Fibroblast of mammary gland (primary cell): ENCODE measurements at regions not wholly inside any gene's neighbourhood (a gene's known extent, or its start where the extent isn't known, plus 50 kb on each side); places are given as distances from the start of the nearest gene placed in this dataset.

Source experiments
- DNase-seq: peaks from one replicate; pipeline ENCODE4 v3.0.0-alpha.2; 2010; ENCODE audit warnings: low read depth
- H3K4me3 ChIP-seq: 2 replicates; pipeline ENCODE4 v1.5.1; 2011; ENCODE audit warnings: low read depth, mild to moderate bottlenecking, low read length, moderate library complexity; ENCODE audit not compliant: control insufficient read depth
- TF ChIP-seq, protein P1 (sequence below): conservative IDR thresholded peaks from 2 replicates; pipeline ENCODE4 v1.5.1; 2011; ENCODE audit warnings: low read depth, low read length, inconsistent platforms; ENCODE audit not compliant: control insufficient read depth, insufficient read depth

DNA sequence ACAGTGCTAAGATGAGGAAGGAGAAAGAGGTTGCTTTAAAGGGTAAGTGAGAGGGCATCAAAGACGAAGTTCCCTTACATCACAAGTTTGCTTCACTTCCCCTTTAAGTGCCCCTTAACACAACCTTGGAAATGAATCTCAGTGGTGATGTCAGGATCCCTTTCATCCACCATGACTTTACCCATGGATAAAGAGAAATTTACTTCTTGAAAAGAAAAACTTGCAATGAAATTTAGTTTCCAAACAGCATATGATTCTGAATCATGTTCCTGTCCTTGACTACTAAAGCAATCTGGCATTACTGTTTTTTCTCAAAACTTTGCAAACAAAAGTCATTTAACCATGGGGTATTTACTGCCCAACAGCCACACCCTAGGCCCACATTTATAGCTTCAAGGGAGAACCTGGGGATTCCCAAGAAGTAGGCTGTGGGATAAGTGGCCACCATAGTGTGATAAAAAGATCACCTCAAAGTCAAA, 135.9 kb downstream of the ITGB8 start:
- DNase-seq, result no peak
- no peak overlapping the region for H3K4me3 ChIP-seq
- TF ChIP-seq, protein P1, sequence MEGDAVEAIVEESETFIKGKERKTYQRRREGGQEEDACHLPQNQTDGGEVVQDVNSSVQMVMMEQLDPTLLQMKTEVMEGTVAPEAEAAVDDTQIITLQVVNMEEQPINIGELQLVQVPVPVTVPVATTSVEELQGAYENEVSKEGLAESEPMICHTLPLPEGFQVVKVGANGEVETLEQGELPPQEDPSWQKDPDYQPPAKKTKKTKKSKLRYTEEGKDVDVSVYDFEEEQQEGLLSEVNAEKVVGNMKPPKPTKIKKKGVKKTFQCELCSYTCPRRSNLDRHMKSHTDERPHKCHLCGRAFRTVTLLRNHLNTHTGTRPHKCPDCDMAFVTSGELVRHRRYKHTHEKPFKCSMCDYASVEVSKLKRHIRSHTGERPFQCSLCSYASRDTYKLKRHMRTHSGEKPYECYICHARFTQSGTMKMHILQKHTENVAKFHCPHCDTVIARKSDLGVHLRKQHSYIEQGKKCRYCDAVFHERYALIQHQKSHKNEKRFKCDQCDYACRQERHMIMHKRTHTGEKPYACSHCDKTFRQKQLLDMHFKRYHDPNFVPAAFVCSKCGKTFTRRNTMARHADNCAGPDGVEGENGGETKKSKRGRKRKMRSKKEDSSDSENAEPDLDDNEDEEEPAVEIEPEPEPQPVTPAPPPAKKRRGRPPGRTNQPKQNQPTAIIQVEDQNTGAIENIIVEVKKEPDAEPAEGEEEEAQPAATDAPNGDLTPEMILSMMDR, result no peak

DNA sequence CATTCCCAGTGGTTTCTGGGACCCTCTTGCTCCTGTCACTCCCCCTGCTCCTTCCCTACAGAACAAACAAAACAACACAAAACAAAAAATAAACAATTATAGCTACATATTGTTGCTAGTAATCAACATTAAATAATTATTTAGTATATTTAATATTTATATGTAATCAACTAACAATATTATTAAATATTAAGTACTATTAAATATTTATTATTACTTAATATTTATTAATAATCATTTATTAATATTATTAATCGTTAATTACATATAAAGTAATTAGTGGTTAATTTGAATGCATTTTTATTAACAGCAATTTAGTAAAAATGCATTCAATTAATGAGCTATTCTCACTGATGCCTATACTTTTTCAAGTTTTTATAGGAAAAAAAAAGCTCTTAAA, 139.4 kb downstream of the ITGB8 start:
- H3K4me3 ChIP-seq, result no peak overlapping the region
- no peak for DNase-seq
- TF ChIP-seq, protein P1, result no peak

DNA sequence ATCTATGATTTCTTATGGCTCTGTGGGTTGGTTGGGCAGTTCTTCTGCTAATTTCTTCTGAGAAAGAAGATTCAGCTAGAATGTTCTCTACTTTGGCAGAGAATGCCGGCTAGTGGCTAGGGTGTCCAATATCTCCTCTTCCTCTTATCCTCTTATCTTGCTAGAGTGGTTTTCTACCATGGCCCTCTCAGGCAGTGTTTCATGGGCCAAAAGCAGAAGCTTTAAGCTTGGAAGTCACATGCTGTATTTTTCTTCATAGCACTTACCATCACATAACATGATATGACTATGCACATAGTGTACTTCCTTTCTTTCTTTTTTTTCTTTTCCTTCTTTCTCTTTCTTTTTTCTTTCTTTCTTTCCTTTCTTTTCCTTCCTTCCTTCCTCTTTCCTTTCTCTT, 140.0 kb downstream of the ITGB8 start:
- no peak for DNase-seq
- H3K4me3 ChIP-seq, result no peak overlapping the region
- TF ChIP-seq, protein P1, result no peak

DNA sequence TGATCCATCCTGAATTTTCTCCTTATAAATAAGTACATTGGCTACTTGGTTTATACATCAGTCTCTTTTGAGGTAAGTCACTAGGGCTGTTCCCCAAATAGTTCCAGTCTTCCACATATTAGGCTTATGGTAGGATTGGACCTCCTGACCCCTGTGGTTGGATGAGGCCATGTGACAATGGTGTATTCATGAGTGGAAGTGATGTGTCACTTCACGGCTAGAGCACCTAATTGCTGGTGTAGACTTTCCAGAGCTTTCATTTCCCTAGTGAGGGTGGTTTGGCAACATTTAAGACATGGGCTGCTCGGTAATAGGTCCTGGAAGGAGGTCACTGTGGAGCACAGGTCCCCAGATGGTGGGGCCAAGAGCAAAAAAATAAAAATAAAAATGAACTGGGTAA, 141.2 kb upstream of the ABCB5 start:
- TF ChIP-seq, protein P1, result no peak
- H3K4me3 ChIP-seq, result no peak overlapping the region
- DNase-seq, result no peak

DNA sequence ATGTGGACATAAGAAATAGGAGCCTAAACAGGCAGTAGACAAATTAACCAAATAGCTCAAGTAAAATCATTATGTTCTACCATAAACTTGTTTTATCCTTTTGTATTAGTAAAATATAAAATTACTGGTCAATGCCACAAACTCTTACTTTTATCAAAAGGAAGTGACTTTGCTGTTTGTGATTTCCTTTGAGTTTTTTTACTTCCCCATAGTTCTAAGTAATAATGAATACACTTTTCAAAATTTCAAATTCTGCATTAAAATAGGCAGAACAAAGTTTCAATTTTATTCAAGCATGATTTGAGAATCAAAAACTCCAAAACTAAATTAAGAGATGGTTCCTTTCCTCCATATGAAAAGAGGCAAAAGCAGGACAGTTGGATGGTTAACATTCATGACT, 139.7 kb upstream of the ABCB5 start:
- TF ChIP-seq, protein P1, result no peak
- no peak overlapping the region for H3K4me3 ChIP-seq
- no peak for DNase-seq

DNA sequence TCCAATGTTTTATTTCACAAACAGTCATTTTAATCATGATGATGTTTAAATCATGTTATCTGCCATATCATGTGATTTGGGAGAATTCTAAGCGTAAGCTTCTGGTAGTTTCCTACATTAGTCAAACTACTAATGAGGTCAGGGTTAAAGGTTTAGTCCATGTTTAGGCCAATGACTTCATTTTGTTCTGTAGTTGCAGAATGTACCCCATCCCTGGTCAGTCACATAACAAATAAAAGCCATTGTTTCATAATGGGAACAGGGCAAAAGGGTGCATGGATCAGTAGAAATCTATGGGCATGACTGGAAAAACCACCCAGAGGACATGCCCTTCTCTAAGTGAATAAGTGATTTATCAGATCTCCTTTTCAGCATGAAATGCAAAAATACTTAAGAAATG, 138.4 kb upstream of the ABCB5 start:
- TF ChIP-seq, protein P1, result no peak
- no peak overlapping the region for H3K4me3 ChIP-seq
- DNase-seq, result no peak

DNA sequence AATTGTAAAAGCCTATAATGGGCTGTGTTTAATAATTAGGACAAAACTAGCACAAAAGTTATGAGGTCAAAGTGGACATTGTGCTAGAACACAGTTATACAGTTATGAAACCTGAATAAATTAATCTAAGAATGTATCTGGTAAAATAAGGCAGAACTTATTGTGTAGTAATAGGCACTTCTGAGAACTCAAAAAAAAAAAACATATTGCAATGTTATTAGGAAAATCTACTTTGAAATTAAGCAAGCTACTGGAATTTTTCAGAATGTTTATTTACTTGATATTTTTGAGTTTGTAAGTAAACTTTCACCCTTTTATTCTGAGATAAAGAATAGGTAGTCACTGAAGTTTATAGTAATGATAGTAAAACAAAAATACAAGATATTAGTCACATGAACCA, 135.8 kb upstream of the ABCB5 start:
- H3K4me3 ChIP-seq, result no peak overlapping the region
- TF ChIP-seq, protein P1, result no peak
- DNase-seq, result no peak
